CD4-positive, alpha-beta T cell treated with Interleukin-6 for 4 hours (primary cell): ENCODE measurements at regions not wholly inside any gene's neighbourhood (a gene's known extent, or its start where the extent isn't known, plus 50 kb on each side); places are given as distances from the start of the nearest gene placed in this dataset.

ENCODE experiments used
- DNase-seq: peaks from one replicate; pipeline ENCODE4 v3.0.0-alpha.2; 2020; ENCODE audit warnings: mixed read lengths

DNA sequence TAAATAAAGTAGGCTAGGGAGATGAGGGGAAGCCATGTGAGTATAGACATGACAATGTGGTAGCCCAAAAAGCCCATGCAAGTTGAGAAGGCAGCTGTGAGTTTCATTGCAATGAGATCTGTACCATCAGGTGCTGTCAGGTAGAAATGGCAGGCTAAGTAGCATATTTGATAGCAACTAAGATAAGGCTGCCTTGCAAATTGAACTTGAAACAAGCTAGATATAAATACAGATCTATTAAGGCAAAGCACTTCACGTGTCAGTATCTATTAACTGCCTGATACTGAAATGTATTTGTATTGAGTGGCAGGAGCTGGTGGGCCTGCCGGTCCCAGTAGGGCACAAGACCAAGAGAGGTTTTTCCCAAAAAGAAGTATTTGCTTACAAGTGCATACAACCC is 419.9 kb downstream of the TDRD15 start:
- no peak for DNase-seq

DNA sequence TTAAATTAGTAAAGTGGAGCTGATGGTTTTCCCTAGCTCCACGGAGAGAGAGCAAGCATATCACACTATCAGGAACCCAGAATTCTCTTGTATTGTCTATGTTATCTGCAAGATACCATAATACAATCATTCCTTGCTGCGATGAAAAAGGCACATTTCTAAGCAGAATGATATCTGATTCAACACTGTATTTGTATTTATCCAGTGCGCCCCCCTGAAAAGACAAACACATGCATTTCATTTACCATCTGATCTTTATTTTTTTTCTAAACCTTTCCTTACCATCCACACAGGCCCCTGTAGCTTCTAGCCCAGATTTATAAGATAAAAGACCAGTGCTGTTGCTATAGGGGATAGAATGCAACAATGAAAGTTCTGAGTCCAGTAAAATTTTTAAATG is 420.6 kb downstream of the TDRD15 start:
- DNase-seq: no peak

DNA sequence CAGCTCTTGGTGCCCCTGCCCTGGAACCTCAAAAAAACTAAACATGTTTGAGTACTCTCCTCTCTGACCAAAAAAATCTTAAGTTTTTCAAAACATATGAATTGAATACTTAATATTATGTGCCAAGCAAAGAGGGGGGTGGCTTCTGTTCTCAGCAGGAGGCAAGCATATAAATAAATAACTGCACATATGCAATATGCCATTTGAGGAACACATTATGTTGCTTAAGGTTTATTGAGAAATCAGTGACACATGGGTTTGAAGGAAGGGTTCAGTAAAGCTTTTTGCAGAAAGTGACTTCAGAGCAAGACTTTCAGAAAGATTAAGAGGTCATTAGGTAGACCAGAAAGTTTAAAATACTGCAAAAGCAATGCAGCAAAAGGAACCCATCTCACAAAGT is 429.2 kb downstream of the TDRD15 start:
- DNase-seq: no peak

DNA sequence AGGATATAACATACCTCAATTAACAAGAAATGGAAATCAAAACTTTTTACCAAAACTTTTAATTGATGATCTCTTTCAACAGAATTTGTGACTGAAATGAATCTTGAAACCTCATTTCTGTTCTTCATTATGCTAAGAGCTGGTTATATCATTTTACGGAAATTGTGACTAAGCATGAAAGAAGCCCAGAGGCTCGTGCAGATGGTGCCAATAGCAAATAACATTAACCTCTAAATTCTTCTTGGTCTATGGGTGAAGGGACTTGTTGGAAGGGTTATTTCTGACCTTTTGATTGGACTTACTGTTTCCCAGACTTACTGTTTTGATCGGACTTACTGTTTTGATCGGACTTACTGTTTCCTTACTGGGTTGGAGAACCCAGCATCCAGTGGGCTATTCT is 435.6 kb downstream of the TDRD15 start:
- DNase-seq: no peak

DNA sequence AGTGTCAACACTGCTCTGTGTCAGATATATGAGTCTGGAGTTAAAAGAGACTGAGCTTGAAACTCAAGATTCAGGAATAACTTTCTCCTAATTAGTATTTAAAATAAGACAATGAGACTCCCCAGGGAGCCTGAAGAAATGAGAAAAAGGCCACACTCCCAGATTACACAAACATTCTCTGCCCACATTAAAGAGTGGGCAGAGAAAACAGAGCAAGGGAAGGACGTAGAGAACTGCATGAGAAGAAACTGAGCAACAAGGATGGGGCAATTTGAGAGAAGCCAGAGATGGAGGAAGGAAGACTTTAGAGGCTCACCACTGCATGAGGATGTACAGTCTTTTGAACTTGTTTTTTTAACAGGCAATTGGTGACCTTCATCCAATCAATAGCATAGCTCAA is 438.2 kb downstream of the TDRD15 start:
- DNase-seq: no peak

DNA sequence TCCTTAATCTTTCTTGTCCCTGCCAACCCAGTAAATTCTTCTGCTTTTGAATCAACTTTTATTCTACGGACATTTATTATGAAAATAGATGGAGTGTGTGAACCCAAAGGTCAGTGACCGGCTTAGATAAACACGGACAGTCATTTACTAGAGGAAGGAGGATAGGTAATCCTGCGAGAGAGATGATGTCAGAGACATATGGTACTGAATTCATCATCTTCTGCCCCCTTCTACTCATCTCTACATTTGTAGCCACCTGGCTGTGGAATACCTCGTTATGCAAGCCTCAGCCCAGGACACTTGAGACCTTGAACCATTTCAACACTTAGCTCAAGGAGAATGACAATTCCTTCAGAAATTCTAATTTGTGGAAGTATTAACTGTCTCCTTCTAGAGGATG is 443.6 kb downstream of the TDRD15 start:
- no peak for DNase-seq

DNA sequence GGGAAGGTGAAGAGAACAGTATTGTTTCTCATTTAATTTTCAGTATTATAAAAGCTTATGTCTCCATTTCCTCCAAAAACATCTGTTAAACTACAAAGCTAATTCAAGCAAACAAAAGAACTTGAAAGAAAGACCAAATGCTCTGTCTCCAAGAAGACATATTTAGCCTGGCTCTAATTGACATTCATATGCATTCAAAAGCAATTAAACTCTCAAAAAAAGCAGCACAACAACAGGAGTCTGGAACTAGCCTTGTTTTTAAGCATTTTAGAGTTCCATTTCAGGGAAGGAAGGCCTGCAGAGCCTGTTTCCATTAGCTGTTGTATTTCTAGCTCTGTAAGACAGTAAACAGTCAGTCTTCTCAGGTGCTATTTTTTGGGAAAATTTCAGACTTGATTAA is 447.9 kb downstream of the TDRD15 start:
- DNase-seq: no peak

DNA sequence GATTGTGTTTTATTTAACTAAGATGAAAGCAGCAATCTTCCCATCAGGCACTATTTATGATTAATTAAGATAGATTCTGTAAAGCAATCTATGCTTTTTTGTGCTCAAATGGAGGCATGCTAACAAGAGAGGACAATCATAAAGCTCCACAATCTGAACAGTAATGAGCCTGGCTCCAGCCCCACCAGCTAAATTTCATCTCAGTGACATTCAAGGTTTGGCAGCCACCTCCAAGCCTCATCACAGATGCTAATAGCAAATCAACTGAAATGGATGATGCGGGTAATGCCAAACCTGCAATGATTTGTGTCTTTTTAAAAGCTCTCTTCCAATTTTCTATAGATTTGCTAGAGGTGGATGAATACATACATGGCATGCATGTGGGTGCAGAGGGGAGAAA is 456.6 kb downstream of the TDRD15 start:
- DNase-seq: no peak

DNA sequence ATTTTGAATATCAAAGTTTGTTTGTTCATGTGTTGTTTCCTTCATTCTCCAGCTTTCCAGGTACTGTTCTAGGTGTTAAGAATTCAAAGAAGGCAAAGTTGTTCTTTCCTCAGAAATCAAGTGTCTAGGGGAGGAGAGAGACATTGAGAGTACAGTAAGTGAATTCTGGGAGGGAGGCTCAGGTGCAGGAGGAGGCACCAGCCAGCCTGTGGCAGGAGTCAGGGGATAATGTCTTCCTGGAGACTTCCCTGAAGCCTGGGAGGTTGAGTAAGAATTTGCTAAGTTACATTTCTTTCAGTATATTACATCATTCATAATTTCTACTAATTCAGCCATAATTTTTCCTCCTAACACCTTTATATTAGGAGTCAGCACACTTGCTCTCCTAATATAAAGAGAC is 462.1 kb downstream of the TDRD15 start:
- no peak for DNase-seq

DNA sequence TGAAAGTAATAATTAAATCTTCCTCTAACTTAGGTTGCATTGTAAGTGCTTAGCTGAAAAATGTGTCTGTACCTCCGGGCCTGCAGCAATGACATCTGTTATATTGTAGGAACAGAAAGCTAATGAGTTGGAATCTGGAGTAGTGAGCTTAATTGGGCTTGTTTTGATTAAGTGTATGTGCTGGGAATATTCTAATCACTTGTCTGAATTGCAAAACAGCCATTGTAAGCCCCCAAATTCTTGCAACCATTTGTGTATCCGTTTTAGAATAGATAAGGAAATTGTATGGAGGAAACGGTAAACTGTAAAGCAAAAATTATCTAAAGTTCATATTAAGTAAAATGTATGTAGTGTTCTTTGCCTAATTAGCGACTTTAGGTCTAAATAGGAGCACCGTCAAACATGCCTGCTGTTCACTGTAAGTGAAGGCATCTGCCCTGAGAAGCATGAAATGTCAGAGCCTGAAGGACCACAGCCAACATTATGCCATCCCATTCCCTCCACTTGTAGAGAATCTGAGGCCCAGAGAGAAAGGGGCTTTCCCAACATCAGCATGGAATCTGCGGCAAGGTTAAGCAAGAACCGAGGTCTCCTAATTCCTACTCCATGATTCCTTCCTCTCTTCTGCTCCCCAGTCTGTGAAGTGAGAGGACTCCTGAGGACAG is 466.4 kb downstream of the TDRD15 start:
- no peak for DNase-seq

DNA sequence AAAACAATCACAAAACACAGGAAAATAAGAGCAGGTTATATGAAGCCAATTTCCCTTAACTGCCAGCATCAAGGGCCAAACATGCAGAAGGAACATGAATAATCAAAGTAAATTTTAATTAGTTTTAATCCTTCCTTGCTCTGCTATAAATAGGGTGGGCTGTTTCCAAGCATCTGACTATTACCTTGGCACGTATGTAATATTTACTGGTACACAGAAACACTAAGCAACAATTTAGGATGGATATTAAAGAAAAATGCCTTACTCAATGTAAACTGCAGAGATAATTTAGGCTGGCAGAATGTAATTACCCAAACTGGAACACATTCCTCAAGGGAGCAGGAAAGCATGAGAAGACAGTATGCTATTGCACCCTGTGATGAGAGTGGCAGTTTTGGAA is 468.2 kb downstream of the TDRD15 start:
- DNase-seq: no peak

DNA sequence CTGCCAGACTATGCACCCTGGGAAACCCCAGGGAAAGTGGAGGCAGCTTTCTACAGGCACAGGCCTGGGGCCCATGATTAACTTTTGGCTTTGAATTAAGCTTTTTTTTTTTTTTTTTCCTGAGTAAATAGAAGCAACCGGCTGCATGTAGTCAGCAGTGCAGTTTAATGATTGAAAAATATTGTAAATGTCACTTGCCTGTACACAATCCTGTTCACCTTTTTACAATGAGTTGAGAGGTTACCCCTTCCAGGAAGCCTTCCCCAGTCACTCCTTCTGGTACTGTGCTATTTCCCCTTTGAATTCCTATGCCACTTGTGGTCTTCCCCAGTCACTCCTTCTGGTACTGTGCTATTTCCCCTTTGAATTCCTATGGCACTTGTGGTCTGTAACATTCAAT is 475.6 kb downstream of the TDRD15 start:
- DNase-seq: no peak

DNA sequence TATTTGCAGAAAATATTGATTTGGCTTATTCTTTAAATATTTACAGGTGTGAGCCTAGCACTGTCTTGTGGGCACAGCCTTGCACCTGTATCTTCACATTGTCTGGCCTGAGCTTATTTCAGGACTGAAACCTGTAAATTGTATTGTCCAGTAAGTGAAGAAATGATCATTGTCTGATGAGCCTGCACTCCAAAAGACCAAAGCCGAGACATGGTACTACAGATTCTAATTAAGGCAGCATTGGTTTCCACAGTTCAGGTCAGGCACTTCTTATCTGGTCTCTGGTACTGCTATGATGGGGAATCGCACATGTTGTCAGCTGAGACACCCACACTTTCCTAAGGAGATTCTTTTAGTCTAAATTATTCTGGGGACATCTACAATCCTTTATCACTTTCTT is 479.0 kb downstream of the TDRD15 start:
- no peak for DNase-seq

DNA sequence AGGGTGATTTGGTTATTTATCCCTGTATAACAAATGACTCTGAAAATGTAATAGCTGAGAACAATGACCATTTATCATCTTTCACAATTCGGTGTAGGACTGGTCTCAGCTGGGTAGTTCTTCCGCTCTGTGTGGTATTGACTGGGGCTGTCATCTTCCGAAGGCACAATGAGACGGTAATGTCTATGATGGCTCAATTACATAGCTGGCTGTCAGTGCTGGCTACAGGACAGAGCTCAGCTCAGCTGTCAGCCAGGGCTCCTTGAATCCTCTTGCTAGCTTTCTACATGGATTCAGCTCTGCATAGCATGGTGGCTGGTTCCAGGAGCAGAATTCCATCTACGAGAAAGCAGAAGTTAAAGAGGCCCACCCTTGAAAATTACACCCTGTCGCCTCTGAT is 483.8 kb downstream of the TDRD15 start:
- DNase-seq: no peak

DNA sequence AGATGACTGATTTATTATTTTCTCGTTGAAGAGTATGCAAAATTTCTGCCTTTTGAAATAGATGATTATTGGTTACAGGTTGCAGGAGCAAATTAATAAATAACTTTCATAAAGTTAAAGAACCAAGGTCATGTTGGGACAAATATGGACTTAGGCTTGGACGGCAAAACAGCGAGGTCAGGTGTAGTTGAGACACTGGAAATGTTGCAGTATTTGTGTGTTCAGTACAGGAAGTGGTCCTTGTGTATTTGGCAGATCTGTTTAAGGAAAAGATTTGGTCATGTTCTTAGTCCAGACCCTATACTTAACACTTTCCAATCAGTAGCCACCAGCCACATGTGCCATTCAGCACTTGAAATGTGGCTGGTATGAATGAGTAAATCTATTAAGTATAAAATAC is 486.5 kb downstream of the TDRD15 start:
- DNase-seq: no peak

DNA sequence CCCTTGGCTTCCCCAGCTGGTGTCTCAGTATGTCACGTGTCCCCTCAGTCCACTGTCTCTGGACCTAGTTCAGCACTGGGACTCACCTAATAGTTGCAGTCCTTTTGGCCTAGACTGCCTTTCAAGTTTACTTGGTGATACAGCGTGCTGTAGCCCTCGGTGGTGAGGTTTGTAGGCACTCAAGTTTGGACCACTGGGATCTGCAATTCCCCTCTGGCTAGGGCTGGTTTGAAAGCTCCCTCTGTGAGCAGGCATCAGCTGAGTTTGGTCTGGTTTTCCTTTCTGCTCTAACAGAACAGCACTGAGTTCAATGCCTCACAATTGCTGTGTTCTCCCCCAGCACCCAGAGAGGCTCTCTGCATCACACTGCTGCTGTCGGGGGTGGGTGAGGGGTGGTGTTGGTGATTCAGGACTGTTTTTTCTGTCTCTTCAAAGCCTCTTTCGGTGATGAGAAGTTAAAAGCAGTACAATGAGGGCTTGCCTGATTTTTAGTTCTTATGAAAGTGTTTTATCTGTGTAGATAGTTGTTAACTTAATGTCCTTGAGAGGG is 494.2 kb downstream of the TDRD15 start:
- no peak for DNase-seq

DNA sequence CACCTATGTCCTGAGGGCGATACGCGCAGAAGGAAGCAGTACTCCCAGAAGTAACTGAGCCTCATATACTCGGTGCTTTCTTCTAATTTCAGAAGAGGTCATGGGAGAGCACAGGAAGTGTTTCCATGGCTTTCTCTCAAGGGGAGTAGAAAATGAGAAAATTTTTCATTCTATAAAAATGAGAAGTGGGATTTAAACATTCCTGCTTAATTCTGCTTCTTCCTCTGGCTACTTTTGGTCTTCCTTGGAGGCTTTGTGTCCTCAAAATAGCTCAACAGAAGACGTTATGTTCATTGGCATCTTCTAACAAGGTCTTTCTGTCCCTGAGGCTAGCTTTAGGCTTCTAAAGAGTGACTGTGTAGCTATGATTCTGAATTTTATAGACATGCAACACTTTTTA is 497.0 kb downstream of the TDRD15 start:
- DNase-seq: no peak

DNA sequence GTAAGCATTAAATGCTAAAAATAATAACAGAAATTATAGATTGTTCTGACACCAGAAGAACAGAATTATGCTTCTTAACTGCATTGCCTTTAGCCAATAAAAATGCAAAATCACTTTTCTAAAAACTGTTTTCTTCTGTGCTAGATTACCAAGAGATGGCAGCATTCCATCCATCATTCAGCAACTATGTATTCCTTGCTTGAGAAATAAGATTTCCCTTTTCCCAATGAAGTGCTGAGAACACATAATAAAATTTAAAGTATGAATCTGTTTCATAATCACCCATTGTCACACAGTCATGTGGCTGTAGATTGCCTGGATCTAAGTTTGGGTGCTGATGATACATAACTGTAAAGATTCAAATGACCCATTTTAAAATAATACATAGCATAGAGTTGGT is 504.2 kb downstream of the TDRD15 start:
- DNase-seq: no peak

DNA sequence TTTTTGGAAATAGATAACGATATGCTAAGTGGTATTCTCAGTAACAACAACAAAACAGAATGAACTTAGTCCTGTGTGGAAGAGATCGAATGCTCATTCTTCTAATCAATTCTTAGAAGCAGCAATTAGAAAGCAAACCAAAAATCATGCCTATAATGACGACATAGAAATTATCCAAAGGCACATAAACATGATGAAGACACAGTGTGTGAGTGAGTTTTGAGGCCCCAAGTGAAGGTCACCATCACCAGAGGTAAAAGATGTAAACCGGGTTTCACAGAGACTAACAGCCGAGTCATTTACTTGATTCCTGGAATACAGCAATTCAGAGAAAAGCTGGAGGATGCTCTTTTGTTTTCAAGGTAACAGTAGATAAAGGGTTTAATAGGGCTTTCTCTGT is 509.2 kb downstream of the TDRD15 start:
- no peak for DNase-seq

DNA sequence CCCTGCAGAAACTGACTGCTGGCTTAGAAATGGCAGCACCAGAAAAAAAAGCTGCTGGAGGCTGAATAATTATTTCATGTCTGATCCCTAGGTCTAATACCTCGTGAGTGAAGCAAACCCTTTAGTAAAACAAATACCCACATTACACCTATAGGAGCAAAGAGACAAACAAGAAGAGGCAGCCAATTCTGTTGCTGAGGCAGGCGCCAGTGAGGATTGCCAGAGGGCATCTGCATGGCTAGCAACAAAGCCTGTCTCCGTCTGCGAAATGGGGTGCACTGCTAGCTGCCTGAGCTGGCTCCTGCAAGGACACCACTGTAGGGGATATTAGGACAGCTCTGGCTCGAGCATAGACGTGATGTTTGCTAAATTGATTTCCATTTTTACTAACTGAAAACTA is 509.7 kb downstream of the TDRD15 start:
- DNase-seq: no peak

DNA sequence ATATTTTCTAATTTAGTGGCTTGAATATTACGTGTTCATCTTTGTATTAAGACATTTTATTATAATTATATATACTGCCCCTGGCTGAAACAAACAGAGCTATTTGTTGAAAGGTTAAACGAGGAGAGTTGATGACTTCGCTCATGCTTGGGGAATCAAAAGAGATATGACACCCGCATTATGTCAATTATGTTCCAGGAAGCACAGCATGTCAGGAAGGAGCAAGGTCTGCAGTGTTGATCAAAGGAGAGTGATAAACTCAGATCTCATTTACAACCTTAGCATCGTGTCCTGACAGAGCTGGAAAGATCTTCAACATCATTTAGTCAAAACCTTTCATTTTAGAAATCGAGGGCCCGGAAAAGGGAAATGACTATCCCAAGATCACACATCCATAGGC is 510.1 kb downstream of the TDRD15 start:
- DNase-seq: no peak

DNA sequence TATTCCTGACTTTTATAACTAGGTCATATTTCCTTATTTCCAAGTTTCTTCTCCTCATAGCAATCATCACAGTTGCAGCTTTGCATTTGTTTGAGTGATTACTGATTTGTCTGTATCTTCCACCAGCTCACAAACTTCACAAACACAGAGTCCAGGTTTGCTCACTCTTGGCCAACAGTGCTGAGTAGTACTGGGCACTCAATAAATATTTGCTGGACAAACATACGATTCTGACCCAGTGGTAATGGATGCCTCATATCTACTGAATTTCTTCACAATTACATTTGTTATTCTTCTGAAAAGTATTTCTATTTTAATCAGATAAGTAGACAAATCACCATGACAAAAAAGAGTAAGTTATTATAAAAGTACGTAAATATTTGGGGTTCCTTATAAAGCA is 516.3 kb downstream of the TDRD15 start:
- no peak for DNase-seq

DNA sequence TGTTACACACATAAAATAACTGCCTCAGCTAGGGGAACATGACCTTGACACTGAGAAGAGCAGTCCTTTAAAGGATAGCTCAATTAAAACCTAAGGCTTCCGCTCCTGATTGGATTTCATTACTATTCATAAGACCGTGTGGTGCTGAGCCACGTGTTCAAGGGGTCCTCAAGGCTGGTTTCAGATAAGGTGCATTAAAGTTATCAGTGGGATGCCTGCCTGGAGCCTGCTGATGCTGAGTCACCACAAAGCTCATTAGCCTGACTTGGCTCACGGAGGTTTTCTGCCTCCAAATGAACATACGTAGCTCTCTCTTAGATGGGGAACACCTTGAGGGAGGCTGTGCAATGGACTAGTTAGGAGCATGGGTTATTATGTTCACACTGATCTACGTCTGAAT is 518.9 kb downstream of the TDRD15 start:
- no peak for DNase-seq

DNA sequence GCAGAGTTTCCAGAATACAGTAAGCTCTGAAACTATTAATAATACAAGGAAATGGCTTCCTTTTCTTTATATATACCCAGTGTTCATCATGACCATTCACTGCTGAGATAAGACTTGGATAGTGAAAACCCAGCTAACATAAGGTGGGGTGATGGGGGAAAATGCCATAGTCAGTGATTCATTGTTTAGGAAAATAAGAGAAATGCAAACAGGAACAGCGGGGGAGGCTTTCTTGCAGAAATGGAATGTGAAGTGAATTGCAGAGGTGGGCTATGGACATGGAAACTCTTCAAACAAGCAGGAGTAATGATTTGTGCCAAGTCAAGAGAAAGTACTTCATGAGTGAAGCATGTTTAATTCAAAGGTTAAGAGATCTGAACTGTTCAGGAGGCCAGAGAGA is 519.4 kb downstream of the TDRD15 start:
- no peak for DNase-seq

DNA sequence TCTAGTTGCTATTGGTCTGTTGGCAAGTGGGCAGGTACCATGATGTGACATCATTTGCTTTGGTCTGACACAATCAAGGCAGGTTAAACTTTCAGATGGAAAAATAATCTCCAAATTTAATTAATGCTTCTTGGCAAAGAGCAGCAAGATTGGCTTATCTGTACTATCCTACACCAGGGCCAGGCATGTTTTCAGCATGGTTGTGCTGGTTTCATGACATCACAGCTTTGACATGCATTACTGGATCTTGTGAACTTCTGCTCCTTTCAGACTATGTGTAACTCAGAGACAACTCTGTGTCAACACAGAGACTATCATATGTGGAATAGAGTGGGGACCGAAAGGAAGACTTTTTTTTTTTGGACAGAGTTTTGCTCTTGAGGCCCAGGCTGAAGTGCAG is 520.5 kb downstream of the TDRD15 start:
- DNase-seq: no peak

DNA sequence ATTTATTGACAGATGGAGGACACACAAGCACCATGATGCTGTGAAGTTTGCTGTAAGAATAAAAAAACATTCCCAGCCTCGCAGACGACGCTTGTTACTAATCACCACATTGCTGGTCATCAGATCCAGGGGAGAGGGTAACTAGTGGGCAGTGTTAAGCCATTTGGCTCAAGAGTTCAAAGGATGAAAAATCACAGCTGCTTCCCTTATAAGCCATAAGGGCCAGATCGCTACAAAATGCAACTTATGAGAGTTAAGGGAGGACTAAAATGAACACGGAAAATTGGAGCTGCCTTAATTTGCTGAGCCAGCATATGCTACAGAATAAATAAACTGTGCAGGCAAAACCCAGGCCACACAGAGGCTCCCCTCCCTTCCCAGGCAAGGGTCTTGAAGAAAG is 522.6 kb downstream of the TDRD15 start:
- DNase-seq: no peak
